ENCODE measurements at regions not wholly inside any gene's neighbourhood (a gene's known extent, or its start where the extent isn't known, plus 50 kb on each side); places are given as distances from the start of the nearest gene placed in this dataset.

- Mint-ChIP-seq H3K9me3 (no peaks in the 10 kb centered on the region), H3K4me1 (peaks cover 57% of the 10 kb centered on the region), H3K27me3 (ENCODE audit: low read depth) (peaks cover 15% of the 10 kb centered on the region), H3K36me3 (ENCODE audit: low read depth) (no peaks in the 10 kb centered on the region), H3K4me3 (peak overlapping the region in 1 of 3 experiments; percentile 20), H3K27ac (no peak overlapping the region)
- no peak for TF ChIP-seq CTCF (IDR thresholded peaks at IDR 0.05; ENCODE audit: unreplicated experiment in 3 of 3)
These were observed 269.4 kb downstream of the PTPRU start for GRCh38 chr1:29505532-29506220.

- Mint-ChIP-seq H3K27ac (peak overlapping the region in 1 of 3 experiments; percentile 56), H3K36me3 (ENCODE audit: low read depth) (no peaks in the 10 kb centered on the region), H3K9me3 (no peaks in the 10 kb centered on the region), H3K4me1 (peaks cover 62% of the 10 kb centered on the region), H3K4me3 (no peak overlapping the region), H3K27me3 (ENCODE audit: low read depth) (peaks cover 15% of the 10 kb centered on the region)
- no peak for TF ChIP-seq CTCF (IDR thresholded peaks at IDR 0.05; ENCODE audit: unreplicated experiment in 3 of 3)
These were observed 268.5 kb downstream of the PTPRU start for GRCh38 chr1:29504709-29505410.

- Mint-ChIP-seq H3K4me1 (peaks cover 66% of the 10 kb centered on the region), H3K36me3 (ENCODE audit: low read depth) (no peaks in the 10 kb centered on the region), H3K27ac (peak overlapping the region in 2 of 3 experiments; percentile 56 to 66), H3K27me3 (ENCODE audit: low read depth) (peaks cover 17% of the 10 kb centered on the region), H3K4me3 (peak overlapping the region in 1 of 3 experiments; percentile 16), H3K9me3 (no peaks in the 10 kb centered on the region)
- no peak for TF ChIP-seq CTCF (IDR thresholded peaks at IDR 0.05; ENCODE audit: unreplicated experiment in 3 of 3)
These were observed 267.9 kb downstream of the PTPRU start for GRCh38 chr1:29504196-29504595.

- no peaks in the 10 kb centered on the region for H3K9me3 Mint-ChIP-seq
- no peak for TF ChIP-seq CTCF (IDR thresholded peaks at IDR 0.05; ENCODE audit: unreplicated experiment in 3 of 3)
- H3K27me3 Mint-ChIP-seq (ENCODE audit: low read depth): peaks cover 25% of the 10 kb centered on the region
- peak overlapping the region; percentile 1 to 27 (median 25) for H3K27ac Mint-ChIP-seq
- H3K4me1 Mint-ChIP-seq: peaks cover 75% of the 10 kb centered on the region
- peak overlapping the region in 2 of 3 experiments; percentile 8 to 44 for H3K4me3 Mint-ChIP-seq
- H3K36me3 Mint-ChIP-seq (ENCODE audit: low read depth): no peaks in the 10 kb centered on the region
These were observed 266.9 kb downstream of the PTPRU start for GRCh38 chr1:29502911-29503840.

- Mint-ChIP-seq H3K9me3 (no peaks in the 10 kb centered on the region), H3K27ac (no peak overlapping the region)
- no peak for TF ChIP-seq CTCF (IDR thresholded peaks at IDR 0.05; ENCODE audit: unreplicated experiment in 3 of 3)
These were observed 266.0 kb downstream of the PTPRU start for GRCh38 chr1:29502225-29502910.

More at GRCh38 chr1:29502225-29502910, 266.0 kb downstream of the PTPRU start:
- Mint-ChIP-seq H3K27me3 (ENCODE audit: low read depth) (peaks cover 18% of the 10 kb centered on the region), H3K4me1 (peaks cover 72% of the 10 kb centered on the region), H3K36me3 (ENCODE audit: low read depth) (no peaks in the 10 kb centered on the region), H3K4me3 (no peak overlapping the region)
